Caco-2 (cell line): ENCODE measurements at regions not wholly inside any gene's neighbourhood (a gene's known extent, or its start where the extent isn't known, plus 50 kb on each side); places are given as distances from the start of the nearest gene placed in this dataset.

Source experiments
- BruUV-seq: library from RNA; stranded (reverse); fragments of 400-500 nt; replicated peaks from 2 replicates; lab custom pipeline; 2021; lab: Mats Ljungman, UMichigan
- CTCF ChIA-PET: fragments of 300-600 bp; sonication (Branson Sonifier 250); formaldehyde crosslinking; loops from one replicate; lab custom pipeline; 2022; ENCODE audit warnings: antibody characterized with exemption; lab: Charles Lee
- POLR2A ChIA-PET: fragments of 300-600 bp; sonication (Branson Sonifier 250); formaldehyde crosslinking; loops from one replicate; lab custom pipeline; 2022; ENCODE audit warnings: antibody characterized with exemption; lab: Charles Lee
- DNase-seq, 2 experiments: peaks; one replicate each; pipeline versions ENCODE4 v3.0.0 to v3.0.0-alpha.2; 2020 to 2022
- H3K27me3 ChIP-seq: replicated peaks from 2 replicates; pipeline ENCODE4 v1.6.0; 2011; ENCODE audit warnings: low read length; ENCODE audit not compliant: control insufficient read depth, insufficient read depth
- H3K36me3 ChIP-seq: 2 replicates; pipeline ENCODE4 v1.5.1; 2011; ENCODE audit warnings: low read length; ENCODE audit not compliant: control insufficient read depth, insufficient read depth
- H3K4me1 ChIP-seq: fragments of 250-450 bp; sonication (Bioruptor Pico); 2 replicates; pipeline ENCODE4 v1.5.1; 2020; ENCODE audit warnings: mild to moderate bottlenecking
- H3K4me3 ChIP-seq: 2 replicates; pipeline ENCODE4 v1.5.1; 2011; ENCODE audit warnings: low read depth, mild to moderate bottlenecking, control low read depth, low read length
- H3K9me3 ChIP-seq: fragments of 250-450 bp; sonication (Bioruptor Pico); 2 replicates; pipeline ENCODE4 v1.5.1; 2020; ENCODE audit warnings: mild to moderate bottlenecking, moderate library complexity
- H3K27ac Mint-ChIP-seq: one replicate; pipeline ENCODE4 v1.8.0; 2022; ENCODE audit warnings: mixed read lengths; ENCODE audit not compliant: unreplicated experiment
- H3K27me3 Mint-ChIP-seq: one replicate; pipeline ENCODE4 v1.8.0; 2022; ENCODE audit warnings: mixed read lengths; ENCODE audit not compliant: insufficient read depth, unreplicated experiment
- H3K36me3 Mint-ChIP-seq: one replicate; pipeline ENCODE4 v1.8.0; 2022; ENCODE audit warnings: mild to moderate bottlenecking, mixed read lengths; ENCODE audit not compliant: insufficient read depth, unreplicated experiment
- H3K4me1 Mint-ChIP-seq: one replicate; pipeline ENCODE4 v1.8.0; 2022; ENCODE audit warnings: low read depth, mixed read lengths; ENCODE audit not compliant: unreplicated experiment
- H3K4me3 Mint-ChIP-seq: one replicate; pipeline ENCODE4 v1.8.0; 2022; ENCODE audit warnings: mild to moderate bottlenecking, moderate library complexity, mixed read lengths; ENCODE audit not compliant: unreplicated experiment
- H3K9me3 Mint-ChIP-seq: one replicate; pipeline ENCODE4 v1.8.0; 2022; ENCODE audit warnings: mixed read lengths; ENCODE audit not compliant: unreplicated experiment
- intact Hi-C: fragments of 100-400 bp; cut with micrococcal nuclease; formaldehyde crosslinking; loops from one replicate; pipeline ENCODE4 v1.10.0; 2022; ENCODE audit not compliant: unreplicated experiment
- TF ChIP-seq, protein P1 (sequence below), 2 experiments: fragments of 200-600 bp in 1 of 2; IDR thresholded peaks; 1 replicate in 1 of 2; 2 replicates in 1 of 2; pipeline versions ENCODE4 v1.5.1 to v1.8.0; 2011 to 2022; ENCODE audit warnings: antibody characterized with exemption in 1 of 2, control low read depth in 1 of 2, inconsistent platforms in 1 of 2, low read depth in 1 of 2, low read length in 1 of 2, mild to moderate bottlenecking in 1 of 2, moderate library complexity in 1 of 2; ENCODE audit not compliant: insufficient read depth in 1 of 2, severe bottlenecking in 1 of 2, unreplicated experiment in 1 of 2

DNA sequence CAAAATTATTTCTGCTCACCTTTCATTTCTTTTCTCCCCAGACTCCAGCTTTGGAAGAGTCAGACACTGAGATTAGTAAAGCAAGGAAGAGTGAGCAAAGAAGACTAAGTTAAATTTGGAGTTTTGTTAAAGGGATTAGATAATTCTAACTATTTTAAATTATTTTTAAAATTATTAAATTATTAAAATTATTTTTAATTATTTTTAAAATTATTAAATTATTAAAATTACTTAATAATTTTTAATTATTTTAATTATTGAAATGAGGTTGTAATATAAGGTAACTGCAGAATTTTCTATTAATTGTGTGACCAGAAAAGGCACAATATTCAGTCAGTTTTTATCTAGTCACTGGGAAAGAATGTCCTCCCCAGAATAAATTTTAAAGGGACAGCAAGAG lies 185.0 kb upstream of the EOMES start:
- H3K9me3 Mint-ChIP-seq: no peaks in the 10 kb centered on the region
- no peaks in the 10 kb centered on the region for H3K27me3 Mint-ChIP-seq
- BruUV-seq: no TSS peak
- Histone ChIP-seq H3K4me3 (no peak overlapping the region), H3K9me3 (no peaks in the 10 kb centered on the region), H3K27me3 (no peaks in the 10 kb centered on the region), H3K4me1 (no peaks in the 10 kb centered on the region), H3K36me3 (no peaks in the 10 kb centered on the region)
- ChIA-PET POLR2A (no interaction called here), CTCF (no interaction called here)
- intact Hi-C loops: no loop called here
- H3K4me1 Mint-ChIP-seq: no peaks in the 10 kb centered on the region
- DNase-seq: no peak
- TF ChIP-seq, protein P1, sequence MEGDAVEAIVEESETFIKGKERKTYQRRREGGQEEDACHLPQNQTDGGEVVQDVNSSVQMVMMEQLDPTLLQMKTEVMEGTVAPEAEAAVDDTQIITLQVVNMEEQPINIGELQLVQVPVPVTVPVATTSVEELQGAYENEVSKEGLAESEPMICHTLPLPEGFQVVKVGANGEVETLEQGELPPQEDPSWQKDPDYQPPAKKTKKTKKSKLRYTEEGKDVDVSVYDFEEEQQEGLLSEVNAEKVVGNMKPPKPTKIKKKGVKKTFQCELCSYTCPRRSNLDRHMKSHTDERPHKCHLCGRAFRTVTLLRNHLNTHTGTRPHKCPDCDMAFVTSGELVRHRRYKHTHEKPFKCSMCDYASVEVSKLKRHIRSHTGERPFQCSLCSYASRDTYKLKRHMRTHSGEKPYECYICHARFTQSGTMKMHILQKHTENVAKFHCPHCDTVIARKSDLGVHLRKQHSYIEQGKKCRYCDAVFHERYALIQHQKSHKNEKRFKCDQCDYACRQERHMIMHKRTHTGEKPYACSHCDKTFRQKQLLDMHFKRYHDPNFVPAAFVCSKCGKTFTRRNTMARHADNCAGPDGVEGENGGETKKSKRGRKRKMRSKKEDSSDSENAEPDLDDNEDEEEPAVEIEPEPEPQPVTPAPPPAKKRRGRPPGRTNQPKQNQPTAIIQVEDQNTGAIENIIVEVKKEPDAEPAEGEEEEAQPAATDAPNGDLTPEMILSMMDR (IDR thresholded peaks at IDR 0.05; ENCODE audit: insufficient read depth in 1 of 2, low read depth in 1 of 2, low read length in 1 of 2, severe bottlenecking in 1 of 2, unreplicated experiment in 1 of 2): no peak
- H3K27ac Mint-ChIP-seq: no peak overlapping the region
- no peaks in the 10 kb centered on the region for H3K36me3 Mint-ChIP-seq
- H3K4me3 Mint-ChIP-seq: no peak overlapping the region

DNA sequence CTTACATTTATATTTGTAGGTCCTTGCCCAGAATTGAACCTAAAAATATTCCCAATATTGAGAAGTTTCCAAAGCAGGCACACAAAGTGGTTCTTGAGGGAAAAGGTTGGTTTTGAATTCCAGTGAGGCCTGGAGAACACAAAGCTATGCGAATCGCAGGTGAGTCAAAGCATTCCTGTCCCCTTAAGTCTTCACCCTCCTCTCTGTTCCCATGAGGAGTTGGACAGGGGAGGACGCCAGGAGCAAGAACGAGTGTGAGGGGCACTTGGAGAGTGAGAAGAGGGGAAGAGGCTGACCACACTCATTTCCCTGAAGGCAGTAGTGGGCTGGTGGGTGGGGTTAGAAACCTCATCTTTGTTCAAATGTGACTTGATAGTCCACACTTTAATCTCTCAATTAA lies 185.8 kb upstream of the EOMES start:
- no peaks in the 10 kb centered on the region for H3K27me3 Mint-ChIP-seq
- Histone ChIP-seq H3K4me3 (no peak overlapping the region), H3K9me3 (no peaks in the 10 kb centered on the region), H3K4me1 (no peaks in the 10 kb centered on the region), H3K36me3 (no peaks in the 10 kb centered on the region), H3K27me3 (no peaks in the 10 kb centered on the region)
- no peak for DNase-seq
- TF ChIP-seq, protein P1 (IDR thresholded peaks at IDR 0.05; ENCODE audit: insufficient read depth in 1 of 2, low read depth in 1 of 2, low read length in 1 of 2, severe bottlenecking in 1 of 2, unreplicated experiment in 1 of 2): no peak
- intact Hi-C loops: no loop called here
- CTCF ChIA-PET: no interaction called here
- no TSS peak for BruUV-seq
- H3K4me1 Mint-ChIP-seq: no peaks in the 10 kb centered on the region
- H3K36me3 Mint-ChIP-seq: no peaks in the 10 kb centered on the region
- POLR2A ChIA-PET: no interaction called here
- H3K27ac Mint-ChIP-seq: no peak overlapping the region
- H3K9me3 Mint-ChIP-seq: no peaks in the 10 kb centered on the region
- no peak overlapping the region for H3K4me3 Mint-ChIP-seq

DNA sequence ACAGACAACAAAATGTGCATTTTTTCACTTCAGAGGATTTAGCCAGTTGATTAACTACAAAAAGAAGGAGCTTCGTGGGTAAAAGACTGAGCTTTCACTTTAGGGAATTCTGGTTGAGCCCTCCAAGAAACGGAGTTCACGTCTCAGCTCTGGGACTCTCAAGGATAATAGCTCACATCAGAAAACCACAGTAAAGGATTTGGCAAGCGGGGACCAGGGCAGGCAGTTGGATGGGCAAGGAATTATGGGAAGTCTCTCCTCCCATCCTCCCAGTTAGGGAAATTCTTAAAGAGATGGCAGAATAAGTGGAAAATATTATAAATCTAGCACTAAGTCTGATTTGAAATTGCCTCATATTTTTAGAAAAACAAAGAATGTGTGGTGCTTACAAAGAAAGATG lies 188.3 kb upstream of the EOMES start:
- no peaks in the 10 kb centered on the region for H3K36me3 ChIP-seq
- H3K27me3 ChIP-seq: no peaks in the 10 kb centered on the region
- Mint-ChIP-seq H3K9me3 (no peaks in the 10 kb centered on the region), H3K4me1 (no peaks in the 10 kb centered on the region), H3K27ac (no peak overlapping the region), H3K27me3 (no peaks in the 10 kb centered on the region), H3K4me3 (no peak overlapping the region), H3K36me3 (no peaks in the 10 kb centered on the region)
- no peaks in the 10 kb centered on the region for H3K4me1 ChIP-seq
- H3K9me3 ChIP-seq: no peaks in the 10 kb centered on the region
- no TSS peak for BruUV-seq
- POLR2A ChIA-PET: no interaction called here
- no peak for DNase-seq
- intact Hi-C loops: no loop called here
- H3K4me3 ChIP-seq: no peak overlapping the region
- TF ChIP-seq, protein P1 (IDR thresholded peaks at IDR 0.05; ENCODE audit: insufficient read depth in 1 of 2, low read depth in 1 of 2, low read length in 1 of 2, severe bottlenecking in 1 of 2, unreplicated experiment in 1 of 2): no peak
- CTCF ChIA-PET: no interaction called here
